ENCODE measurements at regions not wholly inside any gene's neighbourhood (a gene's known extent, or its start where the extent isn't known, plus 50 kb on each side); places are given as distances from the start of the nearest gene placed in this dataset.

GRCh38 chr12:47604221-47604873, 101.5 kb downstream of the RPAP3 start:
- H3K27ac Mint-ChIP-seq, result no peak overlapping the region

GRCh38 chr12:47602949-47603558, 102.8 kb downstream of the RPAP3 start:
- H3K4me1 Mint-ChIP-seq, result peaks cover 9% of the 10 kb centered on the region
- H3K27me3 Mint-ChIP-seq (ENCODE audit: low read depth in 3 of 3), result no peaks in the 10 kb centered on the region
- peaks cover 6 to 8% of the 10 kb centered on the region in 2 donors for H3K4me1 ChIP-seq (ENCODE audit: control insufficient read depth in 1 of 2, insufficient read depth in 2 of 2, low read length in 2 of 2)
- no peak for DNase-seq
- no peaks in the 10 kb centered on the region for H3K36me3 ChIP-seq (replicated peaks in 1 of 2; ENCODE audit: control insufficient read depth in 1 of 2, insufficient read depth in 2 of 2, low read length in 2 of 2)
- H3K36me3 Mint-ChIP-seq, result peaks cover 5 to 9% of the 10 kb centered on the region in 2 donors
- no peaks in the 10 kb centered on the region for H3K79me2 ChIP-seq (ENCODE audit: insufficient read depth, low read length)
- peaks cover 8 to 26% (median 21%) of the 10 kb centered on the region in 7 donors for H3K9me3 Mint-ChIP-seq
- no peak overlapping the region for H3K27ac Mint-ChIP-seq
- no peak overlapping the region for H3K27ac ChIP-seq (ENCODE audit: low read depth in 1 of 2, low read length in 2 of 2)
- 98% methylated on average over 10 of the region's 11 CpGs for WGBS (ENCODE audit: insufficient coverage)
- H3K27me3 ChIP-seq (ENCODE audit: control insufficient read depth in 2 of 2, insufficient read depth in 2 of 2, low read length in 2 of 2), result no peaks in the 10 kb centered on the region
- no peak for TF ChIP-seq CTCF (IDR thresholded peaks at IDR 0.05)
- no peak overlapping the region for H3K4me2 ChIP-seq (replicated peaks; ENCODE audit: extremely low read depth, low read length, poor library complexity, severe bottlenecking)
- intact Hi-C loops (cut with micrococcal nuclease), result no loop called here
- H3K9me3 ChIP-seq (replicated peaks in 1 of 2; ENCODE audit: control insufficient read depth in 1 of 2, insufficient read depth in 1 of 2, low read length in 2 of 2), result peaks cover 0 to 14% of the 10 kb centered on the region in 2 donors
- no peak overlapping the region for H2AFZ ChIP-seq (ENCODE audit: insufficient read depth, low read depth, low read length, poor library complexity, severe bottlenecking)
- H3K4me3 Mint-ChIP-seq, result no peak overlapping the region
- no peak overlapping the region for H3K9ac ChIP-seq (ENCODE audit: insufficient read depth, low read length, poor library complexity, severe bottlenecking)
- no peaks in the 10 kb centered on the region for H4K20me1 ChIP-seq (ENCODE audit: insufficient read depth, low read length)
- H3K4me3 ChIP-seq (replicated peaks in 1 of 3; ENCODE audit: low read depth in 2 of 3, low read length in 3 of 3), result no peak overlapping the region

More at GRCh38 chr12:47604221-47604873, 101.5 kb downstream of the RPAP3 start:
- Mint-ChIP-seq H3K9me3 (peaks cover 8 to 26% (median 21%) of the 10 kb centered on the region in 7 donors), H3K4me1 (peaks cover 14% of the 10 kb centered on the region), H3K4me3 (no peak overlapping the region), H3K27me3 (ENCODE audit: low read depth in 3 of 3) (no peaks in the 10 kb centered on the region), H3K36me3 (peaks cover 5 to 9% of the 10 kb centered on the region in 2 donors)
- Histone ChIP-seq H3K27ac (ENCODE audit: low read depth in 1 of 2, low read length in 2 of 2) (no peak overlapping the region), H4K20me1 (ENCODE audit: insufficient read depth, low read length) (no peaks in the 10 kb centered on the region), H2AFZ (ENCODE audit: insufficient read depth, low read depth, low read length, poor library complexity, severe bottlenecking) (no peak overlapping the region), H3K9me3 (replicated peaks in 1 of 2; ENCODE audit: control insufficient read depth in 1 of 2, insufficient read depth in 1 of 2, low read length in 2 of 2) (peaks cover 0 to 14% of the 10 kb centered on the region in 2 donors), H3K4me1 (ENCODE audit: control insufficient read depth in 1 of 2, insufficient read depth in 2 of 2, low read length in 2 of 2) (peaks cover 14 to 15% of the 10 kb centered on the region in 2 donors), H3K79me2 (ENCODE audit: insufficient read depth, low read length) (no peaks in the 10 kb centered on the region), H3K4me2 (replicated peaks; ENCODE audit: extremely low read depth, low read length, poor library complexity, severe bottlenecking) (no peak overlapping the region), H3K36me3 (replicated peaks in 1 of 2; ENCODE audit: control insufficient read depth in 1 of 2, insufficient read depth in 2 of 2, low read length in 2 of 2) (no peaks in the 10 kb centered on the region), H3K4me3 (replicated peaks in 1 of 3; ENCODE audit: low read depth in 2 of 3, low read length in 3 of 3) (no peak overlapping the region), H3K27me3 (ENCODE audit: control insufficient read depth in 2 of 2, insufficient read depth in 2 of 2, low read length in 2 of 2) (no peaks in the 10 kb centered on the region), H3K9ac (ENCODE audit: insufficient read depth, low read length, poor library complexity, severe bottlenecking) (no peak overlapping the region)
- WGBS (ENCODE audit: insufficient coverage), result no CpG with 5 or more reads among the region's 1 CpG
- no peak for TF ChIP-seq CTCF (IDR thresholded peaks at IDR 0.05)
- DNase-seq, result no peak
- intact Hi-C loops (cut with micrococcal nuclease), result no loop called here

Measured in CD14-positive monocyte (primary cell).